CD4-positive, alpha-beta T cell treated with Interleukin-15 for 4 hours (primary cell): ENCODE measurements at regions not wholly inside any gene's neighbourhood (a gene's known extent, or its start where the extent isn't known, plus 50 kb on each side); places are given as distances from the start of the nearest gene placed in this dataset.

Source experiments
- DNase-seq: peaks from one replicate; pipeline ENCODE4 v3.0.0-alpha.2; 2020; ENCODE audit warnings: low spot score

GRCh38 chr2:145268931-145269330 lies 749.0 kb upstream of the ZEB2 start:
- DNase-seq = no peak

GRCh38 chr2:145267451-145267850 lies 747.5 kb upstream of the ZEB2 start:
- DNase-seq = no peak

GRCh38 chr2:145265244-145265643 lies 745.3 kb upstream of the ZEB2 start:
- no peak for DNase-seq

GRCh38 chr2:145260674-145261073 lies 740.8 kb upstream of the ZEB2 start:
- DNase-seq = no peak

GRCh38 chr2:145260081-145260480 lies 740.2 kb upstream of the ZEB2 start:
- DNase-seq = no peak

- peak; percentile 7 for DNase-seq
Measured at GRCh38 chr2:145258903-145259579, 739.1 kb upstream of the ZEB2 start.

- DNase-seq = no peak
Measured at GRCh38 chr2:145257931-145258330, 738.0 kb upstream of the ZEB2 start.

- no peak for DNase-seq
Measured at GRCh38 chr2:145256551-145256950, 736.6 kb upstream of the ZEB2 start.

GRCh38 chr2:145254291-145254690 lies 734.4 kb upstream of the ZEB2 start:
- DNase-seq = no peak

- no peak for DNase-seq
Measured at GRCh38 chr2:145253492-145253891, 733.6 kb upstream of the ZEB2 start.

GRCh38 chr2:145245268-145245870 lies 725.5 kb upstream of the ZEB2 start:
- no peak for DNase-seq

GRCh38 chr2:145235312-145235711 lies 715.4 kb upstream of the ZEB2 start:
- no peak for DNase-seq

GRCh38 chr2:145230546-145230945 lies 710.6 kb upstream of the ZEB2 start:
- DNase-seq = no peak

GRCh38 chr2:145228506-145228905 lies 708.6 kb upstream of the ZEB2 start:
- DNase-seq = no peak

GRCh38 chr2:145226901-145227300 lies 707.0 kb upstream of the ZEB2 start:
- no peak for DNase-seq

- no peak for DNase-seq
Measured at GRCh38 chr2:145221516-145221915, 701.6 kb upstream of the ZEB2 start.

- DNase-seq = no peak
Measured at GRCh38 chr2:145221032-145221431, 701.1 kb upstream of the ZEB2 start.

GRCh38 chr2:145220496-145220895 lies 700.6 kb upstream of the ZEB2 start:
- no peak for DNase-seq

GRCh38 chr2:145207884-145208283 lies 688.0 kb upstream of the ZEB2 start:
- no peak for DNase-seq

- no peak for DNase-seq
Measured at GRCh38 chr2:145206496-145207281, 686.8 kb upstream of the ZEB2 start.

- DNase-seq = no peak
Measured at GRCh38 chr2:145203891-145204290, 684.0 kb upstream of the ZEB2 start.

GRCh38 chr2:145199827-145200706 lies 680.1 kb upstream of the ZEB2 start:
- no peak for DNase-seq
